Parathyroid adenoma (tissue), 2 donors: ENCODE measurements at regions not wholly inside any gene's neighbourhood (a gene's known extent, or its start where the extent isn't known, plus 50 kb on each side); places are given as distances from the start of the nearest gene placed in this dataset.

ENCODE experiments used
- H2AFZ ChIP-seq: fragments of 300-600 bp; sonication (generic); one replicate; pipeline ENCODE4 v1.7.0; 2017; ENCODE audit warnings: antibody characterized with exemption, mild to moderate bottlenecking
- H3K27ac ChIP-seq: fragments of 300-600 bp; sonication (generic); one replicate; pipeline ENCODE4 v1.7.0; 2017
- H3K27me3 ChIP-seq: fragments of 300-600 bp; sonication (generic); one replicate; pipeline ENCODE4 v1.7.0; 2017; ENCODE audit warnings: low read length; ENCODE audit not compliant: control insufficient read depth, insufficient read depth
- H3K36me3 ChIP-seq: fragments of 300-600 bp; sonication (generic); one replicate; pipeline ENCODE4 v1.7.0; 2017; ENCODE audit warnings: low read length; ENCODE audit not compliant: control insufficient read depth, insufficient read depth
- H3K4me1 ChIP-seq: fragments of 300-600 bp; sonication (generic); one replicate; pipeline ENCODE4 v1.7.0; 2017; ENCODE audit warnings: control low read depth
- H3K4me2 ChIP-seq: fragments of 300-600 bp; sonication (generic); one replicate; pipeline ENCODE4 v1.7.0; 2017; ENCODE audit warnings: low read length
- H3K4me3 ChIP-seq: fragments of 300-600 bp; sonication (generic); one replicate; pipeline ENCODE4 v1.7.0; 2017; ENCODE audit warnings: low read depth, low read length
- H3K79me2 ChIP-seq: fragments of 300-600 bp; sonication (generic); one replicate; pipeline ENCODE4 v1.7.0; 2017; ENCODE audit warnings: control low read depth
- H3K9ac ChIP-seq: fragments of 300-600 bp; sonication (generic); one replicate; pipeline ENCODE4 v1.7.0; 2017; ENCODE audit warnings: mild to moderate bottlenecking
- H3K9me3 ChIP-seq: fragments of 300-600 bp; sonication (generic); one replicate; pipeline ENCODE4 v1.7.0; 2017; ENCODE audit warnings: low read length; ENCODE audit not compliant: control insufficient read depth
- TF ChIP-seq, protein P1 (sequence below): fragments of 300-600 bp; sonication (generic); IDR thresholded peaks from one replicate; pipeline ENCODE4 v1.7.0; 2017; ENCODE audit warnings: antibody characterized with exemption, mild to moderate bottlenecking
- donor health status: primary hyperparathyroidism.

GRCh38 chr2:220782609-220783113, 789.4 kb downstream of the EPHA4 start:
- Histone ChIP-seq H3K27ac (no peak overlapping the region), H3K9ac (no peak overlapping the region), H3K4me2 (no peak overlapping the region), H3K4me1 (no peaks in the 10 kb centered on the region), H3K4me3 (no peak overlapping the region), H3K79me2 (no peaks in the 10 kb centered on the region), H2AFZ (no peak overlapping the region), H3K27me3 (no peaks in the 10 kb centered on the region), H3K36me3 (no peaks in the 10 kb centered on the region), H3K9me3 (no peaks in the 10 kb centered on the region)
- TF ChIP-seq, protein P1, sequence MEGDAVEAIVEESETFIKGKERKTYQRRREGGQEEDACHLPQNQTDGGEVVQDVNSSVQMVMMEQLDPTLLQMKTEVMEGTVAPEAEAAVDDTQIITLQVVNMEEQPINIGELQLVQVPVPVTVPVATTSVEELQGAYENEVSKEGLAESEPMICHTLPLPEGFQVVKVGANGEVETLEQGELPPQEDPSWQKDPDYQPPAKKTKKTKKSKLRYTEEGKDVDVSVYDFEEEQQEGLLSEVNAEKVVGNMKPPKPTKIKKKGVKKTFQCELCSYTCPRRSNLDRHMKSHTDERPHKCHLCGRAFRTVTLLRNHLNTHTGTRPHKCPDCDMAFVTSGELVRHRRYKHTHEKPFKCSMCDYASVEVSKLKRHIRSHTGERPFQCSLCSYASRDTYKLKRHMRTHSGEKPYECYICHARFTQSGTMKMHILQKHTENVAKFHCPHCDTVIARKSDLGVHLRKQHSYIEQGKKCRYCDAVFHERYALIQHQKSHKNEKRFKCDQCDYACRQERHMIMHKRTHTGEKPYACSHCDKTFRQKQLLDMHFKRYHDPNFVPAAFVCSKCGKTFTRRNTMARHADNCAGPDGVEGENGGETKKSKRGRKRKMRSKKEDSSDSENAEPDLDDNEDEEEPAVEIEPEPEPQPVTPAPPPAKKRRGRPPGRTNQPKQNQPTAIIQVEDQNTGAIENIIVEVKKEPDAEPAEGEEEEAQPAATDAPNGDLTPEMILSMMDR = no peak

DNA sequence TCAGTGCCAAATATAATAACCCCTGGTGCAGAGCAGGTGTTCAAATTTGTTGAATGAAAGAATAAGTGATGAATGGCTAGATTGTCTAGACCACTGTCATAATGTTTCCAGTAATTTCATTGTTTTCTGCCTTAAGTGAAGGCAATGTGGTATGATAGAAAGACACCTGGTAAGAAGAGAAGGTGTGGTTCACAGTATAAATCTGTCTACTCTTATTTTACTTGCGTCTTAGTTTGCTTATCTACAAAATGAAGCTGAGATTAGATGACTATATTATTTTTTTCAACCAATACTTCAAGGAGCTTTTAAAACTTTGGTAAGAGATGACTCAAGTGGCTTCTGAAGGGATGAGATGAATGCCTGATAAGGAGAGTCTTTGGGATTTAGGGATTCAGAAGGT, 788.4 kb downstream of the EPHA4 start:
- H3K9me3 ChIP-seq = no peaks in the 10 kb centered on the region
- TF ChIP-seq, protein P1 = no peak
- no peak overlapping the region for H2AFZ ChIP-seq
- no peaks in the 10 kb centered on the region for H3K27me3 ChIP-seq
- H3K4me2 ChIP-seq = no peak overlapping the region
- H3K9ac ChIP-seq = no peak overlapping the region
- H3K36me3 ChIP-seq = no peaks in the 10 kb centered on the region
- no peaks in the 10 kb centered on the region for H3K79me2 ChIP-seq
- H3K4me3 ChIP-seq = no peak overlapping the region
- no peaks in the 10 kb centered on the region for H3K4me1 ChIP-seq
- no peak overlapping the region for H3K27ac ChIP-seq

GRCh38 chr2:220785178-220785577, 786.9 kb downstream of the EPHA4 start:
- H3K9me3 ChIP-seq = no peaks in the 10 kb centered on the region
- H3K4me3 ChIP-seq = no peak overlapping the region
- H3K36me3 ChIP-seq = no peaks in the 10 kb centered on the region
- H3K9ac ChIP-seq = no peak overlapping the region
- H2AFZ ChIP-seq = no peak overlapping the region
- no peaks in the 10 kb centered on the region for H3K79me2 ChIP-seq
- H3K4me1 ChIP-seq = no peaks in the 10 kb centered on the region
- H3K27ac ChIP-seq = no peak overlapping the region
- no peak overlapping the region for H3K4me2 ChIP-seq
- no peaks in the 10 kb centered on the region for H3K27me3 ChIP-seq
- TF ChIP-seq, protein P1 = no peak

DNA sequence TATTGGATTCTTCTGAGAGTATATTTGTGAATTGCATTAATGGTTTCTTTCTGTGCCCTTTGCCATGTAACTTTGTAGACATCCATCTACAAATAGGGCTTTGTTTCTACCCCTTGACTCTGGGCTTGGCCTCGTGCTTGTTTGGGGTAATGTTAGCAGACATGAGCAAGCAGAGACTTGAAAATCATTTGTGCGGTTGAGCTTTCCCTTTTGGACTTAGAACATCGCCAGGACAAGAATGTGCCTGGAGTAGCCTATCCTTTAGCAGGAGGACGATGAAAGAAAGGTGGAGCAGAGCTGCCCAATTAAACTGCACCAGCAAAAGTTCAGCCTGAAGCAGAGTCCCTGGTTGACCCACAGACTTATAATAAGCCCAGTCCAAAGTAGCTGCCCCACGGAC, 785.9 kb downstream of the EPHA4 start:
- Histone ChIP-seq H3K9ac (no peak overlapping the region), H3K79me2 (no peaks in the 10 kb centered on the region), H3K4me3 (no peak overlapping the region), H3K36me3 (no peaks in the 10 kb centered on the region), H2AFZ (no peak overlapping the region), H3K4me1 (no peaks in the 10 kb centered on the region), H3K27me3 (no peaks in the 10 kb centered on the region), H3K9me3 (no peaks in the 10 kb centered on the region), H3K4me2 (no peak overlapping the region), H3K27ac (no peak overlapping the region)
- TF ChIP-seq, protein P1 = no peak

- no peaks in the 10 kb centered on the region for H3K9me3 ChIP-seq
- no peaks in the 10 kb centered on the region for H3K27me3 ChIP-seq
- no peaks in the 10 kb centered on the region for H3K79me2 ChIP-seq
- H3K9ac ChIP-seq = no peak overlapping the region
- H2AFZ ChIP-seq = no peak overlapping the region
- H3K27ac ChIP-seq = no peak overlapping the region
- H3K4me3 ChIP-seq = no peak overlapping the region
- H3K4me1 ChIP-seq = no peaks in the 10 kb centered on the region
- TF ChIP-seq, protein P1 = no peak
- no peak overlapping the region for H3K4me2 ChIP-seq
- no peaks in the 10 kb centered on the region for H3K36me3 ChIP-seq
These were observed 784.9 kb downstream of the EPHA4 start for GRCh38 chr2:220787251-220787650.
